SU-DHL-6 (cell line): ENCODE measurements at regions not wholly inside any gene's neighbourhood (a gene's known extent, or its start where the extent isn't known, plus 50 kb on each side); places are given as distances from the start of the nearest gene placed in this dataset.
"Not testable (repeated sequence)": the region's sequence is repeated elsewhere in the genome, so short reads cannot be mapped to it uniquely, and the experiment has no call there.

Experiments
- H2AFZ ChIP-seq: fragments of 200-600 bp; sonication (generic); 2 replicates; pipeline ENCODE4 v1.6.1; 2014; ENCODE audit warnings: low read depth, mild to moderate bottlenecking, moderate library complexity, mixed read lengths, antibody characterized with exemption, low read length; ENCODE audit not compliant: severe bottlenecking
- H3F3A ChIP-seq: fragments of 200-600 bp; shearing (Covaris generic); 2 replicates; pipeline ENCODE4 v1.6.0; 2016; ENCODE audit warnings: antibody characterized with exemption, mild to moderate bottlenecking; ENCODE audit not compliant: insufficient read depth
- H3K27ac ChIP-seq: fragments of 200-600 bp; sonication (generic); 2 replicates; pipeline ENCODE4 v1.5.1; 2016; ENCODE audit warnings: low read depth, mild to moderate bottlenecking, low read length, moderate library complexity, mixed read lengths
- H3K27me3 ChIP-seq: fragments of 200-600 bp; sonication (generic), shearing (Covaris generic); 2 replicates; pipeline ENCODE4 v1.6.0; 2014; ENCODE audit warnings: mild to moderate bottlenecking, low read length
- H3K36me3 ChIP-seq: fragments of 200-600 bp; sonication (generic); 2 replicates; pipeline ENCODE4 v1.6.1; 2014; ENCODE audit warnings: mild to moderate bottlenecking, low read length, mixed read lengths
- H3K4me2 ChIP-seq: fragments of 300-600, 200-600 bp; shearing (Covaris generic), sonication (generic); 2 replicates; pipeline ENCODE4 v1.6.0; 2014; ENCODE audit warnings: low read length, low read depth, mild to moderate bottlenecking; ENCODE audit not compliant: poor library complexity, severe bottlenecking
- H3K4me3 ChIP-seq: fragments of 200-600 bp; sonication (generic); 2 replicates; pipeline ENCODE4 v1.5.1; 2014; ENCODE audit warnings: antibody characterized with exemption, low read length, mild to moderate bottlenecking, mixed read lengths; ENCODE audit not compliant: insufficient read depth, poor library complexity, severe bottlenecking
- H3K79me2 ChIP-seq: fragments of 200-600 bp; sonication (generic); 2 replicates; pipeline ENCODE4 v1.6.1; 2014; ENCODE audit warnings: mild to moderate bottlenecking, low read length, moderate library complexity; ENCODE audit not compliant: insufficient read depth
- H3K9ac ChIP-seq: fragments of 200-600 bp; sonication (generic); 2 replicates; pipeline ENCODE4 v1.7.0; 2014; ENCODE audit warnings: mild to moderate bottlenecking, low read length
- H3K9me2 ChIP-seq: fragments of 200-600 bp; sonication (generic); replicated peaks from 2 replicates; pipeline ENCODE4 v1.6.1; 2014; ENCODE audit warnings: low read length; ENCODE audit not compliant: insufficient read depth
- H3K9me3 ChIP-seq: fragments of 200-600 bp; sonication (generic); 2 replicates; pipeline ENCODE4 v1.6.1; 2014; ENCODE audit warnings: low read length, mixed read lengths; ENCODE audit not compliant: insufficient read depth
- H4K20me1 ChIP-seq: fragments of 200-600 bp; sonication (generic); 2 replicates; pipeline ENCODE4 v1.6.1; 2014; ENCODE audit warnings: low read depth, mild to moderate bottlenecking, antibody characterized with exemption, low read length, moderate library complexity, mixed read lengths
- CTCF ChIP-seq: fragments of 200-600 bp; sonication (generic); IDR thresholded peaks from one replicate; pipeline ENCODE4 v1.5.1; 2017; ENCODE audit warnings: antibody characterized with exemption, mild to moderate bottlenecking, low read length, moderate library complexity; ENCODE audit not compliant: insufficient read depth, poor library complexity, severe bottlenecking
- EZH2phosphoT487 ChIP-seq: fragments of 200-600 bp; sonication (generic), shearing (Covaris generic); conservative IDR thresholded peaks from 2 replicates; pipeline ENCODE4 v1.6.1; 2018; ENCODE audit warnings: mild to moderate bottlenecking, antibody characterized with exemption, low read length, moderate library complexity, mixed read lengths

DNA sequence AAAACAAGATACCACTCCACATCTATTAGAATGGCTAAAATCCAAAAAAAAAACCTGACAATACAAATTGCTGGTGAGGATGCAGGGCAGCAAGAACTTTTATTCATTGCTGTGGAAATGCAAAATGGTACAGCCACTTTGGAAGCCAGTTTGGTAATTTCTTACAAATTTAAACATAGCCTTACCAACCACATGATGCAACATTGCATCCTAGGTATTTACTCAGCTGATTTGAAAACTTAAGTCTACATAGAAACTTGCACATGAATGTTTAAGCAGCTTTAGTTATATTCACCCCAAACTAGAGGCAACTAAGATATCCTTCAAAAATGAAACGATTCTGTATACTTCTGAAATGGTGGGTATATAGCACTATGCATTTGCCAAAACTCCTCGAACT, 178.8 kb upstream of the PDE4B start:
- H3K4me3 ChIP-seq = no peak overlapping the region

DNA sequence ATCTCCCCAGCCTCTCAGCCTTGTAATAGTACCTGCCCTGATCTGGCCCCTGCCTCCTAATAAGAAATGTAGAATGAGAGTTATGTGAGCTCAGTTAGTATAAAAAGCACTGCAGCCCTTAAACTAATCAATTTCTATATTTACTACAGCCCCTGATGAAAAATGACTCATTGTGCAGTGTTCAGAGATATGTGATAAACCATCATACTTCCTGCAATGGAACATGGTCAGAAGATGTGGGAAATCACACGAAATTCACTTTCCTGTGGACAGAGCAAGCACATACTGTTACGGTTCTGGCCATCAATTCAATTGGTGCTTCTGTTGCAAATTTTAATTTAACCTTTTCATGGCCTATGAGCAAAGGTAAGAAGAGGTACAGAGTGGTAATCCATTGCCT, 176.8 kb upstream of the PDE4B start:
- Histone ChIP-seq H3K36me3 (no peaks in the 10 kb centered on the region), H3K4me2 (no peak overlapping the region), H3K27me3 (no peaks in the 10 kb centered on the region), H3K27ac (no peak overlapping the region), H3K4me3 (no peak overlapping the region), H4K20me1 (no peaks in the 10 kb centered on the region), H3F3A (no peaks in the 10 kb centered on the region), H3K9me2 (no peaks in the 10 kb centered on the region), H3K9me3 (no peaks in the 10 kb centered on the region), H3K79me2 (no peaks in the 10 kb centered on the region), H2AFZ (no peak overlapping the region), H3K9ac (no peak overlapping the region)
- TF ChIP-seq CTCF = no peak
- no peak for TF ChIP-seq EZH2phosphoT487

More for the DNA sequence above, 178.8 kb upstream of the PDE4B start:
- H3F3A ChIP-seq = no peaks in the 10 kb centered on the region
- H4K20me1 ChIP-seq = no peaks in the 10 kb centered on the region
- TF ChIP-seq CTCF (no peak), EZH2phosphoT487 (no peak)
- H3K27ac ChIP-seq = no peak overlapping the region
- H3K9ac ChIP-seq = no peak overlapping the region
- H3K4me2 ChIP-seq = no peak overlapping the region
- no peaks in the 10 kb centered on the region for H3K36me3 ChIP-seq
- no peaks in the 10 kb centered on the region for H3K79me2 ChIP-seq
- H3K9me3 ChIP-seq = no peaks in the 10 kb centered on the region
- H2AFZ ChIP-seq = no peak overlapping the region
- no peaks in the 10 kb centered on the region for H3K27me3 ChIP-seq
- no peaks in the 10 kb centered on the region for H3K9me2 ChIP-seq

DNA sequence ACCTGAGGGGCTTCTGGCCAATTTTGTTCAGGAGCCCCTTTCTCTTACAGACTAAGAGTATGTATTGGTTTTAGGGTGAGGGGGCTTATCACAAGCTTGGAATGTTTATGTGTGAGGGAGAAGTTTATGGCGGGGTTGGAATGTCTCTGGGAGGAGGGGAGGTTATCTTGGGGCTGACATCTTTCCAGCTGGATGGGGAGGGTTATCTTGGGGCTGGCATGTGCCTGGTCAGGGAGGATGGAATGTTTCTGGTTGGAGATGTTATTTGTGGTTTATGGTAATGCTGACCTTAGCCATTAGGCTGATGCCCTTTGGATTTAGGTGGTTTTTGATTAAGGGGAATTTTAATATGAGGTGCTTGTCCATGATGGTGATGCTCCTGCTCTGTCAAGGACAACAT, 171.0 kb upstream of the PDE4B start:
- H3K9me2 ChIP-seq, H3K36me3 ChIP-seq, H3K4me2 ChIP-seq, H3K27ac ChIP-seq, H3K9ac ChIP-seq, H3F3A ChIP-seq, H2AFZ ChIP-seq, H4K20me1 ChIP-seq, H3K27me3 ChIP-seq, H3K4me3 ChIP-seq, H3K9me3 ChIP-seq, H3K79me2 ChIP-seq: not testable (repeated sequence)

DNA sequence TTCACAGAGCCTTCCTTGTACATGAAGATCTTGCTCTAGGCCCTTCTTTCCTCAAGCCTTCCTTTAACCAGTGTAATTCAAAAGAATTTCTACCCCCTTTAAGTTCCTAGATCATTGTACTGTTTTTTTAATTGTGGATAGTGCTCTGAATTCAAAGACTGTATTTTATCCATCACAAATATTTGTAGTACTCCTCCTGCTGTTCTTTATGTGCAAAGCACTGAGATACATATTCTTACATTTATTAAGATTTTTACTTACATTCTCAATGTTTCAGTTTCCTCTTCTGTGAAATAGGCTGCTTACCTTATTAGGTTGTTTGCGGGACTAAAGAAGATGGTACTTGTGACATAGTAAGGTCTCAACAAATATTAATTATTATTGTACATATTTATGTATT, 168.8 kb upstream of the PDE4B start:
- Histone ChIP-seq H3K79me2 (no peaks in the 10 kb centered on the region), H3K36me3 (no peaks in the 10 kb centered on the region), H3K9ac (no peak overlapping the region), H3K4me3 (no peak overlapping the region), H3K27ac (no peak overlapping the region), H3K4me2 (no peak overlapping the region), H3K27me3 (no peaks in the 10 kb centered on the region), H3K9me3 (no peaks in the 10 kb centered on the region), H2AFZ (no peak overlapping the region), H3K9me2 (no peaks in the 10 kb centered on the region), H3F3A (no peaks in the 10 kb centered on the region), H4K20me1 (no peaks in the 10 kb centered on the region)
- TF ChIP-seq CTCF = no peak
- no peak for TF ChIP-seq EZH2phosphoT487
